Epithelial cell of esophagus (primary cell): ENCODE measurements at regions not wholly inside any gene's neighbourhood (a gene's known extent, or its start where the extent isn't known, plus 50 kb on each side); places are given as distances from the start of the nearest gene placed in this dataset.

ENCODE experiments used
- DNase-seq: peaks from one replicate; pipeline ENCODE4 v3.0.0; 2010; ENCODE audit warnings: low read depth
- H3K4me3 ChIP-seq: 2 replicates; pipeline ENCODE4 v1.5.1; 2011; ENCODE audit warnings: mild to moderate bottlenecking, low read length, control low read depth
- CTCF ChIP-seq: IDR thresholded peaks from 2 replicates; pipeline ENCODE4 v1.5.1; 2011; ENCODE audit warnings: low read depth, mild to moderate bottlenecking, low read length, control low read depth, inconsistent platforms; ENCODE audit not compliant: insufficient read depth; ENCODE audit errors: missing control alignments

- DNase-seq = no peak
- no peak for TF ChIP-seq CTCF
- H3K4me3 ChIP-seq = no peak overlapping the region
Observed at GRCh38 chr7:136087881-136088280, 110.7 kb upstream of the MTPN start.

GRCh38 chr7:136086712-136087111 is 109.6 kb upstream of the MTPN start:
- peak overlapping the region; percentile 27 for H3K4me3 ChIP-seq
- DNase-seq = peak; percentile 83
- TF ChIP-seq CTCF = no peak

GRCh38 chr7:136079934-136080333 is 102.8 kb upstream of the MTPN start:
- no peak overlapping the region for H3K4me3 ChIP-seq
- no peak for TF ChIP-seq CTCF
- no peak for DNase-seq

- TF ChIP-seq CTCF = no peak
- H3K4me3 ChIP-seq = no peak overlapping the region
- DNase-seq = no peak
Observed at GRCh38 chr7:136079478-136079892, 102.3 kb upstream of the MTPN start.

- TF ChIP-seq CTCF = no peak
- no peak for DNase-seq
- no peak overlapping the region for H3K4me3 ChIP-seq
Observed at GRCh38 chr7:136079066-136079465, 101.9 kb upstream of the MTPN start.

- DNase-seq = no peak
- no peak for TF ChIP-seq CTCF
- no peak overlapping the region for H3K4me3 ChIP-seq
Observed at GRCh38 chr7:136078630-136079029, 101.5 kb upstream of the MTPN start.

GRCh38 chr7:136076954-136077353 is 99.8 kb upstream of the MTPN start:
- no peak overlapping the region for H3K4me3 ChIP-seq
- TF ChIP-seq CTCF = no peak
- DNase-seq = no peak
